IMR-90 (cell line): ENCODE measurements at regions not wholly inside any gene's neighbourhood (a gene's known extent, or its start where the extent isn't known, plus 50 kb on each side); places are given as distances from the start of the nearest gene placed in this dataset.
"Not testable (repeated sequence)": the region's sequence is repeated elsewhere in the genome, so short reads cannot be mapped to it uniquely, and the experiment has no call there.

Experiments used
- ATAC-seq: fragments of 200-7000 bp; cut with Tn5 transposase; 2 replicates; pipeline ENCODE4 v1.9.1; 2020; ENCODE audit warnings: low read depth, mild to moderate bottlenecking, moderate library complexity
- BruUV-seq: library from RNA; stranded (reverse); fragments of 400-500 nt; replicated peaks from 2 replicates; lab custom pipeline; 2021; lab: Mats Ljungman, UMichigan
- CTCF ChIA-PET: fragments of 300-600 bp; formaldehyde crosslinking; extraction: SDS; loops from one replicate; lab custom pipeline; 2021; ENCODE audit warnings: antibody characterized with exemption; lab: Yijun Ruan, JAX
- POLR2A ChIA-PET: fragments of 300-600 bp; sonication (Branson Sonifier 250); formaldehyde crosslinking; loops from one replicate; lab custom pipeline; 2022; ENCODE audit warnings: antibody characterized with exemption; ENCODE audit not compliant: unreplicated experiment; lab: Charles Lee
- DNase-seq: peaks from one replicate; pipeline ENCODE4 v3.0.0; 2013
- H2AFZ ChIP-seq: replicated peaks from 2 replicates; pipeline ENCODE3; 2013; ENCODE audit warnings: low read length, mild to moderate bottlenecking; ENCODE audit not compliant: poor library complexity
- H2AK5ac ChIP-seq: 2 replicates; pipeline ENCODE4 v1.6.1; 2013; ENCODE audit warnings: low read depth, low read length, inconsistent platforms
- H2AK9ac ChIP-seq: replicated peaks from 2 replicates; pipeline ENCODE3; 2013; ENCODE audit warnings: mild to moderate bottlenecking, low read depth, low read length, moderate library complexity; ENCODE audit not compliant: poor library complexity
- H2BK120ac ChIP-seq: 2 replicates; pipeline ENCODE4 v1.6.1; 2013; ENCODE audit warnings: low read depth, low read length, inconsistent platforms
- H2BK15ac ChIP-seq: 3 replicates; pipeline ENCODE4 v1.6.1; 2013; ENCODE audit warnings: low read depth, low read length, inconsistent platforms
- H2BK20ac ChIP-seq: 2 replicates; pipeline ENCODE4 v1.6.1; 2013; ENCODE audit warnings: low read depth, mild to moderate bottlenecking, inconsistent platforms, low read length, moderate library complexity
- H2BK5ac ChIP-seq: 2 replicates; pipeline ENCODE4 v1.6.1; 2013; ENCODE audit warnings: mild to moderate bottlenecking, low read depth, low read length, inconsistent platforms; ENCODE audit not compliant: poor library complexity, severe bottlenecking
- H3K14ac ChIP-seq: replicated peaks from 2 replicates; pipeline ENCODE4 v1.6.1; 2013; ENCODE audit warnings: low read depth, low read length, inconsistent platforms
- H3K18ac ChIP-seq: 2 replicates; pipeline ENCODE4 v1.6.1; 2013; ENCODE audit warnings: low read depth, low read length, control low read depth
- H3K23ac ChIP-seq: 2 replicates; pipeline ENCODE4 v1.6.1; 2013; ENCODE audit warnings: low read depth, low read length, inconsistent platforms
- H3K27ac ChIP-seq: 2 replicates; pipeline ENCODE4 v1.5.1; 2013; ENCODE audit warnings: mild to moderate bottlenecking, control low read depth, low read length; ENCODE audit not compliant: insufficient read depth
- H3K27me3 ChIP-seq: 2 replicates; pipeline ENCODE4 v1.6.1; 2013; ENCODE audit warnings: low read length; ENCODE audit not compliant: control insufficient read depth, insufficient read depth
- H3K36me3 ChIP-seq: 2 replicates; pipeline ENCODE4 v1.6.1; 2013; ENCODE audit warnings: low read length, mixed read lengths; ENCODE audit not compliant: control insufficient read depth, insufficient read depth
- H3K4ac ChIP-seq: 2 replicates; pipeline ENCODE4 v1.6.1; 2013; ENCODE audit warnings: low read depth, low read length, inconsistent platforms
- H3K4me1 ChIP-seq: 2 replicates; pipeline ENCODE4 v1.6.1; 2013; ENCODE audit warnings: low read length, mixed read lengths; ENCODE audit not compliant: control insufficient read depth, insufficient read depth
- H3K4me2 ChIP-seq: 2 replicates; pipeline ENCODE4 v1.6.1; 2013; ENCODE audit warnings: low read depth, mild to moderate bottlenecking, control low read depth, low read length, moderate library complexity
- H3K4me3 ChIP-seq: 2 replicates; pipeline ENCODE4 v1.5.1; 2013; ENCODE audit warnings: low read depth, mild to moderate bottlenecking, control low read depth, low read length, moderate library complexity; ENCODE audit not compliant: insufficient read depth
- H3K56ac ChIP-seq: 2 replicates; pipeline ENCODE4 v1.6.1; 2013; ENCODE audit warnings: low read length, inconsistent platforms; ENCODE audit not compliant: insufficient read depth; ENCODE audit errors: extremely low read depth
- H3K79me1 ChIP-seq, 2 experiments: 2 replicates each; pipeline ENCODE4 v1.6.1; 2013; ENCODE audit warnings: low read length in 2 of 2, inconsistent platforms in 1 of 2, low read depth in 1 of 2
- H3K9ac ChIP-seq: 2 replicates; pipeline ENCODE4 v1.6.1; 2013; ENCODE audit warnings: low read depth, low read length, control low read depth
- H3K9me1 ChIP-seq: 2 replicates; pipeline ENCODE4 v1.6.1; 2013; ENCODE audit warnings: low read length, inconsistent platforms; ENCODE audit not compliant: insufficient read depth
- H3K9me3 ChIP-seq: 2 replicates; pipeline ENCODE4 v1.6.1; 2013; ENCODE audit warnings: low read length; ENCODE audit not compliant: control insufficient read depth, insufficient read depth
- H4K20me1 ChIP-seq: 2 replicates; pipeline ENCODE4 v1.6.1; 2013; ENCODE audit warnings: low read length, inconsistent platforms; ENCODE audit not compliant: insufficient read depth
- H4K5ac ChIP-seq: 2 replicates; pipeline ENCODE4 v1.6.1; 2013; ENCODE audit warnings: mild to moderate bottlenecking, low read depth, low read length, control low read depth
- H4K8ac ChIP-seq, 2 experiments: 2 replicates each; pipeline ENCODE4 v1.6.1; 2013; ENCODE audit warnings: low read depth in 2 of 2, low read length in 2 of 2, control low read depth in 1 of 2, inconsistent platforms in 1 of 2
- H4K91ac ChIP-seq: 2 replicates; pipeline ENCODE4 v1.6.1; 2013; ENCODE audit warnings: low read depth, low read length, inconsistent platforms; ENCODE audit not compliant: insufficient read depth
- WGBS, 2 experiments: methylation state at CpG; one replicate each; pipeline versions ENCODE4 v1.1.5 to v1.1.7; 2013; ENCODE audit warnings: missing lambda C conversion rate in 2 of 2; ENCODE audit not compliant: insufficient read length in 1 of 2; ENCODE audit errors: extremely low coverage in 2 of 2; 5-methylcytosine and 5-hydroxymethylcytosine counted together
- dilution Hi-C: fragments of 300-500 bp; cut with HindIII; formaldehyde crosslinking; loops from one replicate; pipeline ENCODE4 v1.14.3; 2018; ENCODE audit warnings: low sequenced_read_pairs; ENCODE audit not compliant: unreplicated experiment
- in situ Hi-C: fragments of 300-500 bp; cut with MboI; formaldehyde crosslinking; loops from 3 replicates; pipeline ENCODE4 v1.14.3; 2019; ENCODE audit warnings: low sequenced_read_pairs, inconsistent platforms, mixed read lengths
- intact Hi-C: fragments of 100-400 bp; cut with micrococcal nuclease; formaldehyde crosslinking; loops from 2 replicates; pipeline ENCODE4 v1.10.0; 2022

- H3K36me3 ChIP-seq, H3K9ac ChIP-seq, H3K18ac ChIP-seq, H2BK20ac ChIP-seq, ATAC-seq, H3K27me3 ChIP-seq, H3K9me1 ChIP-seq, BruUV-seq, H3K56ac ChIP-seq, H2BK15ac ChIP-seq, H2BK5ac ChIP-seq, H3K23ac ChIP-seq, DNase-seq, H3K4me1 ChIP-seq, H3K9me3 ChIP-seq, in situ Hi-C loops, CTCF ChIA-PET, H4K5ac ChIP-seq, dilution Hi-C loops, POLR2A ChIA-PET, H4K91ac ChIP-seq, H3K4me3 ChIP-seq, H3K27ac ChIP-seq, H2AFZ ChIP-seq, H2AK5ac ChIP-seq, H3K14ac ChIP-seq, H3K4ac ChIP-seq, H4K8ac ChIP-seq, H3K79me1 ChIP-seq, H2BK120ac ChIP-seq, intact Hi-C loops, H2AK9ac ChIP-seq, H3K4me2 ChIP-seq, H4K20me1 ChIP-seq: not testable (repeated sequence)
- WGBS, 2 experiments: no CpG with 5 or more reads among the region's 1 CpG
These were observed 116.0 kb upstream of the PGR start for GRCh38 chr11:101245635-101246034.

- no CpG with 5 or more reads among the region's 8 CpGs for whole genome bisulfite sequencing, 2 experiments
- CTCF ChIA-PET, H3K14ac ChIP-seq, BruUV-seq, H3K4me1 ChIP-seq, H3K27me3 ChIP-seq, H3K18ac ChIP-seq, H4K5ac ChIP-seq, dilution Hi-C loops, POLR2A ChIA-PET, H2BK15ac ChIP-seq, H2BK120ac ChIP-seq, H3K4me3 ChIP-seq, H4K91ac ChIP-seq, H4K8ac ChIP-seq, H3K27ac ChIP-seq, H3K4me2 ChIP-seq, H2BK5ac ChIP-seq, H2AK5ac ChIP-seq, H3K9ac ChIP-seq, H2BK20ac ChIP-seq, H4K20me1 ChIP-seq, H3K9me1 ChIP-seq, ATAC-seq, H3K9me3 ChIP-seq, in situ Hi-C loops, H2AFZ ChIP-seq, H3K56ac ChIP-seq, DNase-seq, H3K23ac ChIP-seq, H3K4ac ChIP-seq, intact Hi-C loops, H3K36me3 ChIP-seq, H2AK9ac ChIP-seq, H3K79me1 ChIP-seq: not testable (repeated sequence)
These were observed 115.5 kb upstream of the PGR start for GRCh38 chr11:101245081-101245480.
